ENCODE measurements at regions not wholly inside any gene's neighbourhood (a gene's known extent, or its start where the extent isn't known, plus 50 kb on each side); places are given as distances from the start of the nearest gene placed in this dataset.
"Not testable (repeated sequence)": the region's sequence is repeated elsewhere in the genome, so short reads cannot be mapped to it uniquely, and the experiment has no call there.

DNA sequence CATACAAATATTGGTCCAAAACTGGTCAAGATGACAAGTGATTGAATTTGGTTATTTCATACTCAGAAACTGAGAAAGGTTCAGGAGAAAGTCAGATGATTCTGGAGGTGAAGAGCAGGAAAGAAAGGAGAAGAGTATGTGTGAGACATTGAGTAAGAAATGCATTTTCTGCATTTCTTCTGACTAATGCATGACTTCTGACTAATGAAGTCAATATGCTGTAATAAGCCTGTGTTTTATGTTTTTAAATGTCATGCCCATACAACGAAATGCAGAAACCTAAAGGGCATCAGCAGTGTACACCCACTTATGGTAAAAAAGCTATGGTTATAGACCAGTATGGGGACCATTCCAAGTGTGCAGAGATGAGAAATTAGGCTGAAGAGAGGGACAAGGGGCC, 1227.8 kb upstream of the SORCS1 start:
- no peak for FAIRE-seq

DNA sequence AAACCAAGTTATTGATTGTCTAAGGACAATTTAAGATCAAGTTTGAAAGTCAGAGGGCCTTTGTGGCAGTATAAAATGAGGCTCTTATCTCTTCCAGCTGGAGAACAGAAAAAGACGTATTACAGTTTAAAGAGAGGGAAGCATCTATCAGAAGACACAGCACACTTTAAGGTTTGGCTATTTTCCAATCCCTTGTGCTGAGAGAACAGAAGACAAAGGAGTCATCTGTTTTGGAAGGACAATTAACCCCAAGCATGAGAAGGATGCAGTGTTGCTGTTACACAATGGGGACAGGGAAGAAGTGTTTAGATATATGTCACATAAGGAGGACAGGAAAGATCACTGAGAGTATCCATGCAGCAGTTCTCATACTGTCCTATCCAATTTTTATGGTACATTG, 1224.2 kb upstream of the SORCS1 start:
- FAIRE-seq = no peak

DNA sequence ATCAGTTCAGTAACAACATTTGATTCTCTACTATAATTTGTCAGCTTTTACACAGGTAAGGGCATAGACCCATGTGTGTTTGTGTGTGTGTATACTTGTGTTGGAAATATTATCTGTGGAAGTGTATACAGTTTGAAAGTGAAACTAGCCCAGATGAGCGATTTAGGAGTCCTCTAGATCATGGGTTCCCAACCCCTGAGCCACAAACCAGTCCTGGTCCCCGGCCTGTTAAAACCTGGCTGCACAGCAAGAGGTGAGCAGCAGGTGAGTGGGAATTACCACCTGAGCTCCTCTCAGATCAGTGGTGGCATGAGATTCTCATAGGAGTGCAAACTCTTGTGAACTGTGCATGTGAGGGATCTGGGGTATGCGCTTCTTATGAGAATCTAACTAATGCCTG, 1221.5 kb upstream of the SORCS1 start:
- FAIRE-seq = no peak

DNA sequence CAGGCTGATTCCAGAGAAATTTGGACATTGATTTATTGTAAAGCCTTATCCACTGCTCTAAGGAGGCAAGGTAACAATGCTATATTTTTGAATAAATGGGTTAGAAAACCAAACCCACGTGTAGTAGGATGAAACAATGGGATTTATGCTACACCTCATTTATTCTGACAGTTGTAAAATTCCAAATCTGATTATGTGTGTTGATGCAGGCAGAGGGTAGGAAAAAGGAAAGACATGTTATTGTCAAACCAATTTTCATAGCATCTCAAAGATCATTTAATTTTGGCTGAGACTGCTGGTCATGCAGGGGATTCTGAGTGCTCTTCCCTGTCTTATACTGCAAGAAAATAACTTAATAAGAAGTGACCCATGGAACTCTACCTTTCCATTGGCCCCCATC, 1219.9 kb upstream of the SORCS1 start:
- FAIRE-seq = no peak

DNA sequence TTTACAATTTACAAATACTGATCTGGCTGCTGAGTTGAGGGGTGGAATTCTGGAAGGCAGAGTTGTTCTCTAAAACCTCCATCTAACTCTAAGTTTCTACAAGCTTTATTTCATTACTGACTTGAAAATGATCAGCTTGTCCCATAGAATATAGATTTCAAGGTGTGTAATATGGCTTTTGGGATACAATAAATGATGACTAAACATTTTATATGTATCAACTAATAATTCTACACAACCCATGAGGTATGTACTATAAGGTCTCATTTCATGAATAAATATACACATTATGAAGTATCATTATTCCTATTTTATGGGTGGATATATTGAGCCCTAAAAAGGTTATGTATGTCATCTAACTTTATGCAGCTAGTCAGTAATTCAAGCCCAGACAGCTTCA, 1214.3 kb upstream of the SORCS1 start:
- no peak for FAIRE-seq

DNA sequence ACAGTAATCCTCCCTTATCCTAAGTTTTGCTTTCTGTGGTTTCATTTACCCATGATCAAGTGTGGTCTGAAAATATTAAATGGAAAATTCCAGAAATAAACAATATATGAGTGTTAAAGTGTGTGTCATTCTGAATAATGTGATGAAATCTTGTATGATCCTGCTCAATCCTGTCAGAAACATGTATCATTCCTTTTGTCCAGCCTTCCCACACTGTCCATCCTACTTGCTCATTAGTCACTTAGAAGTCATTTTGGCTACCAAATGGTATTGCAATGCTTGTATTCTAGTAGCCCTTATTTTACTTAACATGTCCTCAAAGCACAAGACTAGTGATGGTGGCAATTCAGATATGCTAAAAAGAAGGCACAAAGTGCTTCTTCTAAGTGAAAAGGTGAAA, 1211.2 kb upstream of the SORCS1 start:
- no peak for FAIRE-seq

DNA sequence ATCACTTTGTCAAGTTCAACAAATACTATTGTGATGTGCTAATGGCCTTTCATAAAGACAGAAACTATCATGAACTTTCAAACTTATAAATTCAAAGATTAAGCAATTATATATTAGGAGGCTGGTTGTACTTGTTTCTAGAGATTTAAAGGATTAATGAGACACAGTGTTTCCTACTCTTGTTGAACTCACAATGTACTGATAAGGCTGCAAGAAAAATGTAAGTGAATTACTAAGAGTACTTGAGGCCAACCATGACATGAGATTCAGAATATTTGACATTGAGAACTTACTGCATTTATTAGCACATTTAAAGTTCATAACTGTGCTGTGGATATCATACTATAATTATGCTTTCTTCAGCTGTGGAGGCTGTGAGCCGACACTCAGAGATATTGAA, 1210.5 kb upstream of the SORCS1 start:
- no peak for FAIRE-seq

DNA sequence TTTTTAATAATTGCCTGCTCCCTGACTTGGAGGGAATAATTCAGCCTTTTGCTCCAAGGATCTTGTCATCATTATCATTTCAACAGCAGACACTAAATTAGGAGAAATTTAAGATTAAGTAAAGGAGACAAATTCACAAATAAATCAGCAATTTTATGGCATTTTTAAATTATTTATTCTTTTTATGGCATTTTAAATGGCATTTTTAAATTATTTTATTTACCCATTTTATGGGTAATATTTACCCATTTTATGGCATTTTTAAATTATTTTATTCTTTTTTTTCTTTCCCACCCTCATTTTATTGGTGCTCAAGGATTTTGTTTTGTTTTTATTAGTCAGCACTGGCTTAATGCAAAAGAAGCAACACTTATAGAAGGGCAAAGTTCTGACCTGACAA, 1201.0 kb upstream of the SORCS1 start:
- FAIRE-seq = no peak

DNA sequence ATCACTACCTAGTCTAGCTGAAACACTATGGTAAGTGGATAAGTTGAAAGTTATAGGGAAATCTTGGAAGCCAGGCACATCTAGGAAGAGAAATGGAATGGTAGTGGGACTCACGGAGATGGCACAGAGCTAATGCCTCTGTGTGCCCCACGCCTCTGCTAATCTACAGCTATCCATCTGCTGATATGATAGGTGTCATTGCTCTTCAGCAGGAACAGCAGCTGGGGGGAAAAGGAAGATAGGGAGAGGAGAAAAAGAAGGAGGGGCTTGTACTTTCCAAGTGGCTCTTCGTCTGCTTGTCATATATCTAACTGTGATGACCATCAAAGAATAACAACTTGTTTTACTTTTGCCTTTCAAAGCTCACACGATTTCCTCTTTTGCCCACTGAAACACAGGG, 1199.1 kb upstream of the SORCS1 start:
- no peak for FAIRE-seq

DNA sequence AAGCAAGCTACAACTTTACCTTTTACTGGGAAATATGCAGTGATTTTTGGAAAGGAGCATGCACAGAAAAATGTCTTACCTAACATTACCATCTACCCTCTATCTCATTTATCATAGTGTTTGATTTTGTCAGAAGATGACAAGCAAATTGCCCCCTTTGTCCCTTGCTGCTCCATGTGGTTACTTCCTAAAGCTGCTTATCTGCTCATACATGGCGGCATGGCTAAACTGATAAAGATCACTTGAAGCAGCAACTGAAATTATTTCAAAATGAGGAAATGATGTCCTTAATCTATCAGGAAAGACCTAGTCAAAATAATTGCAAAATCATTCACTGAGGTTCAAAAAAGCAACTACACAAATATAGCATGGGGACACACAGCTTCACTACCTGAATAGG, 1198.5 kb upstream of the SORCS1 start:
- FAIRE-seq = no peak

DNA sequence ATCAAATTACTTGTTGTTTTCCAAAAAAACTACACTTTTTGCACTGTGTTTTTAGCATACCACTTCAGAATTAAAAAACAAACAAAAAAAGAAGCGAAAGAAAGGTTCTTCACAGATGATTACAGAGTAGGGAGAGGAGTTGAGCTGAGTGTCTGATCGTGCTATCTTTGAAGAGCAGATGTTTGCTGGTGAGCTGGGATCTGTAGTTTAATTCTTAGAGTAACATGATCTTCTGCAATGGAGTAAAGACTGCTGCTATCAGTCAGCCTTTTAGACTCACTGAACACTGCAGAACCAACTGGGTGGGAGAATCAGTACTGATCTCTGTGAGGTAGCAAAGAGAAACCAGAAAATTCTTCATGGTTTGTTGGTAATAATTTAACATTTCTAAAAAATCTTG, 1197.8 kb upstream of the SORCS1 start:
- FAIRE-seq = no peak

DNA sequence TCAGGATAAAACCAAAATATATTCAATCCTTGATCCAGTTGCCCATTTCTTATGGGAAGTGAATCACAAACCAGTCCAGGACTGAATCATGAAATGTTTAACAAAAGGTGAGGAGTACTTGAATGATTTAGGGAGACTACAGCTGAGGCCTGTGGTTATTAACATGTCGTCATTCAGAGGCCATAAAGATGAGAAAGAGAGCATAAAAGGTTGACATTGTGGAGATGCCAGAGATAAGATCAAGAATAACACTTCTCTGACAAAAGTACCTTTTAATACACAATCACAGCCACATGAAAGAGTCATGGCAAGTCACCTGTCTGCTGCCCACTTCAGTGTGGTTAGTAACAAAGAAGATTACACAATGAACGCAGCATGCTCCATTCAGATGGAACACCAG, 1195.7 kb upstream of the SORCS1 start:
- FAIRE-seq = no peak

DNA sequence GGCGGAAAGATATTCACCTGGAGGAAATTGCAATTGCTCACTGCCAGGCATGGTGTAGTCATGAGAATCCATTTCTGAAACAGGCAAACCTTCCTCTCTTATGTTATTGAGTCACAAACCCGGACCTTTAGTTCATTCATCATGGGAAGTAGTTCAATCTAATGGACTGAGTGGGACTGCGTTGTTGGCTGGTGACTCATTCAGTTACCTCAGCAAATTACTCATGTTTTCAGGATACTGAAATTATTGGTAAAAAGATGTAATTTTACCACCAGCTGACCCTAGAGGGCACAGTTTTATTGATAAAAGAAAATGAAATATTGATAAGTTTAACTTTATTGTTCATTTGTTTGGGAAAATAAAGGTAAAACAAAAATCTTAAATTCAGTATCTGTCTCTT, 1194.4 kb upstream of the SORCS1 start:
- no peak for FAIRE-seq

DNA sequence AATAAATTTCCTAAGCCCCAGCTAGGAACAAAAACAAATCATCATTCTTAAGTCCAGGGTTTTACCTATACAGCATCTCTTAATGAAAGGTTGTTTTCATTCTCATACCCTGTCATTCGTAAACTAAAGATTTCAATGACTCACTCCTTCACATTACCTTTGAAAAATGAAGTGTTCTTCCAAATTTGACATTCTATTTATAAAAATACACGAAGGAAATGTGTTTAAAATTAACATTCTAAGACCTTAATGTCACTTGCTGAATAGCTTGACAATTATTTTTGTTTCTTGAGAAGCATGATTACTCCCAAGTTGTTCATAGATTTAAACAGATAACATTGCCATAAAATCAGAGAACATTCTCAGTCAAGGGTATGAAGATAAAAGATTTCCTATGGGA, 1188.3 kb upstream of the SORCS1 start:
- FAIRE-seq = no peak

DNA sequence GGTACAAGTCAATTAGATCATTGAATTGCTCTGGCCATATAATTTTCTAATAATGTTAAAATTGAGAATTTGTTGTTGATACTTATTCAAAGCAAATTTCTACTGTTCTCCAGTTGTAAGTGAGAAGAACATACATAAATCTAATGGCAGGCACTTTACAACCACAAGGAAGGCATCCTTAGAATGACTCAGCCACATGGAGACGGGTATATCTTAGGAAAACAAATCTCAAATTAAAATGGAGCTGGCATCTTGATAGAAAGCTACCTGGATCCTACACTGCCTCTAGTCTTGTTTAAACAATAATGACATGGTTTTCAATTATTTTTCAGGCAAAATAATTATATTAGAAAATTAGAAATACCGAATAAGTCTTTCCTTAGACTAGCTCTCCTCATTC, 1183.7 kb upstream of the SORCS1 start:
- FAIRE-seq = no peak

DNA sequence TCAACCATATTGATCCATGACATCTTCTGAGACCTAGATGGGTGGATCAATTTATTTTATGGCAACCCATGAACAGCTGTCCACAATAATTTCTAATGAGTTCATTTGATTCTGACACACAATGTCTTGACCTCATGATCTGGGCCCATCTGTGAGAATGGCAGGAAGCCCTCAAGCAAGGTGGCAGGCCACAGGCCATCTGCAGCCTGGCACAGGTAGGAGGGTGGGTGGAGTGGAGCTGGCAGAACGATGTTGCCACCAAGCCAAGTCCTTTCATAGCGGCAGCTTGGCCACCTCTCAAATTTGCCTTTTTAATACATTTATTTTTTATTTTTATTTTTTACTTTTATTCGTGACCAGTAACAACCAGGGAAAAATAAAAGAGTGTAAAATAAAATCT, 1181.6 kb upstream of the SORCS1 start:
- no peak for FAIRE-seq

DNA sequence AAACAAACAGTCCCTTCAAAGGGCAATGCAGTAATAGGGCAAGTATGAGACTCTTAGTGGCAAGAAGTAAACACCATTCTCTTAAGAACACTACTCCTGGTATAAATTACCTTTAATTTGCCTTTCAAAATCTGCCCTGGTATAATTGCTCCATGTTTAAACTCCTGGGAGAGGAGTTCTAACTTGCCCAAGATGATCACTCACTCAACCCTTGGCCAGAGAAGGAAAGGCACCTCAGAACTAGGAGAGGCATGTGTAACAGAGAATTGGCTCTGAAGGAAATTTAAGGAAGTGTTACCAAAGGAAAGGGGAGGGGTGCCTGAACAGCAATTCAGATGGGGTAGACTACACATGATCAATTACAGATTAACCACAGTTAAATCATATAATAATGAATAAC, 1173.6 kb upstream of the SORCS1 start:
- no peak for FAIRE-seq

DNA sequence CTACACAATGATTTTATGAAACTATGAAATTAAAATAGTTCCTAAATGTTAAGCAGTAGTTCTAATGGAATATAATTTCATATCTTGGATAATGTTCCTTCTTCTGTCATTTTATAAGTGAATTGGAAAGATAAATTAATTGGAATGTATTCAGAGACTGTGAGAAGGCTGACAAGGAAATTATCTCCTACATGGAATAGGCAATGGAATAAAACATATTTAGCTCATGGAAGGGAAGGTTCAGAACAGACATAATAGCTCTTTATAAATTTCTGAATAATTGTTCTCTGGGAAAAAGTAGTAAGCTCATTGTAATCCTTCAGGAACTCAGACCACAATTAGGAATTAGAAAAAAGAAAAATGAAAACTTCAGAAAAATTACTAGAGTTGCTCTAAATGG, 1172.3 kb upstream of the SORCS1 start:
- FAIRE-seq = no peak

DNA sequence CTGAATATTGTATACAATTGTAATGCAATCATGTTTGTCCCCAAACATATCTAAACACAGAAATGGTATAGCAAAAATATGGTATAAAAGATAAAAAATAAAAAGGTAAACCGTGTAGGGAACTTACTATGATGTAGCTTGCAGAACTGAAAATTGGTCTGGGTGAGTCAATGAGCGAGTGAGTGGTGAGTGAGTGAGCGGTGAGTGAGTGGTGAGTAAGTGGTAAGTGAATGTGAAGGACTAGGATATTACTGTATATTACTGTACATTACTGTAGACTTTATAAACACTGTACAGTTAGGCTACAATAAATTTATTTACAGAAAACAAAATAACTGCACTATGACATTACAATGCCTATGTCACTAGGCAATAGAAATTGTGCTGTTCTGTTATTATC, 1163.2 kb upstream of the SORCS1 start:
- no peak for FAIRE-seq

DNA sequence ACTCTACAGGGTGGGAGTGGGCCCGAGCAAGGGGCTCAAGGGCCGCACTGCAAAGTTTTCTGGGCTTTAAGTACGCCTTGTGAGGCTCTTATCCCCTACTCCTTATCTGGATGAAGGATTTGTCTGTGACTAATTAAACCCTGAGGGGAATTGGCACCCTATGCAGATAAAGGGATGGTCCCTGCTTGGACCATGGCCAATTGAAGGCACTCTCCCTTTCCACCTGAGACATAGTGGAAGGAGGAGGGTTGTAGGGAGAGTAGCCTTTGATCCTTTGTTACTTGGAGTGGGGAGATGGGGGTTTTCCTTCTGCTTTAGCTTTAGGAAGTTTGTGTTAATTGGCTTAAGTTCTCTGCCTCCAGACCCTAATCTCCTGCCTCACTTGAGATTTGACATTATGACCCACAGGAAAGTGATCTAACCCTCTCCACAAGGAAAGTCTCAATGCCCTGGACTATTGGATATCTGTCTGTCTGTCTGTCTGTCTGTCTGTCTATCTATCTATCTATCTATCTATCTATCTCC, 1158.8 kb upstream of the SORCS1 start:
- FAIRE-seq = no peak

DNA sequence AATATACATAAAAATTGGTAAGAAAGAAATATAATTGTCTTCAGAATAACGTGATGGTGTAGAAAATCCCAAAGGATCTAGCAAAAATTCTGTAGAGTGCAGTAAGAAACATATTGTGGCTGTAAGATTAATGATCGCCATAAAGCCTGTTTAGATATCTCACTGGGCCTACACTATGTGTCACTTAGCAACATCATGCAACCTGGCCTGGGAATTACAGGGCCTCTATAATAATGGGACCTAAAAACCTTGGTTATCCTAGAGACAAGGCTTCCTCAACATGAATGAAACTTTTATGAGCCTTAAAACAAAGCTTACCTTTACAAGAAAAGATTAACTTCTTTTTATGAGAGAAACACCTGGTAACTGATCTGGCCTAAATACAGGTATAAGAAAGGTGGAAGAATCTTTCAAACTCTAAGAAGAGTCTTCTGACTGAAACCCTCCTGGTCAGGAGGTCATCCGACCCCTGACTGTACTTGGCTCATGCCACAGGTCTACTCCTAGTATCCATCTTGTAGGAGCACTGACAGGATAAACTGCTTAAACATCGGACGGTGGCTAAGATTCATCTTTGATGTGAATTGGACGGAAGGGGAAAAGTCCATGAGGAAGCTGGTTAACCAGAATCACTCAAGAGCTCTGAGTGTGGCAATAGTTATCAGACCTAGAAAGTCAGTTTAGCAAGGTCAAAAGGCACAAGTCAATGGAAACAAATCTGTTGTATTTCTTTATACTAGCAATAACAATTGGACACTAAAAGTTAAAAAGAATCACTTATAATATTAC, 1155.1 kb upstream of the SORCS1 start:
- no peak for FAIRE-seq

DNA sequence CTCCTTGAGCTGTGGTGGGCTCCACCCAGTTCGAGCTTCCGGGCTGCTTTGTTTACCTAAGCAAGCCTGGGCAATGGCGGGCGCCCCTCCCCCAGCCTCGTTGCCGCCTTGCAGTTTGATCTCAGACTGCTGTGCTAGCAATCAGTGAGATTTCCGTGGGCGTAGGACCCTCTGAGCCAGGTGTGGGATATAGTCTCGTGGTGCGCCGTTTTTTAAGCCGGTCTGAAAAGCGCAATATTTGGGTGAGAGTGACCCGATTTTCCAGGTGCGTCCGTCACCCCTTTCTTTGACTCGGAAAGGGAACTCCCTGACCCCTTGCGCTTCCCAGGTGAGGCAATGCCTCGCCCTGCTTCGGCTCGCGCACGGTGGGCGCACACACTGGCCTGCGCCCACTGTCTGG, 1151.1 kb upstream of the SORCS1 start:
- FAIRE-seq = not testable (repeated sequence)

DNA sequence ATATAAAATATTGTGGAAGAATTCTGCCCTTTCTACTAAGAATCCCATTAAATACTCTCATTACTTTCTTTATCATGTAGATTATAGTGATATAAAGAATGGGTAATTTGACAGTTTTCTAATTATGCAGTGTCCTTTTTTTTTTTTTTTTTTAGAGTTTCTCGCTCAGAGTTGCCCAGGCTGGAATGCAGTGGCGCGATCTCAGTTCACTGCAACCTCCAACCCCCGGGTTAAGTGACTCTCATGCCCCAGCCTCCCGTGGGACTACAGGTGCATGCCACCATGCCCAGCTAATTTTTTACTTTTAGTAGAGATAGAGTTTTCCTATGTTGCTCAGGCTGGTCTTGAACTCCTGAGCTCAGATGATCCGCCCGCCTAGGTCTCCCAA, 1143.4 kb upstream of the SORCS1 start:
- FAIRE-seq = no peak

DNA sequence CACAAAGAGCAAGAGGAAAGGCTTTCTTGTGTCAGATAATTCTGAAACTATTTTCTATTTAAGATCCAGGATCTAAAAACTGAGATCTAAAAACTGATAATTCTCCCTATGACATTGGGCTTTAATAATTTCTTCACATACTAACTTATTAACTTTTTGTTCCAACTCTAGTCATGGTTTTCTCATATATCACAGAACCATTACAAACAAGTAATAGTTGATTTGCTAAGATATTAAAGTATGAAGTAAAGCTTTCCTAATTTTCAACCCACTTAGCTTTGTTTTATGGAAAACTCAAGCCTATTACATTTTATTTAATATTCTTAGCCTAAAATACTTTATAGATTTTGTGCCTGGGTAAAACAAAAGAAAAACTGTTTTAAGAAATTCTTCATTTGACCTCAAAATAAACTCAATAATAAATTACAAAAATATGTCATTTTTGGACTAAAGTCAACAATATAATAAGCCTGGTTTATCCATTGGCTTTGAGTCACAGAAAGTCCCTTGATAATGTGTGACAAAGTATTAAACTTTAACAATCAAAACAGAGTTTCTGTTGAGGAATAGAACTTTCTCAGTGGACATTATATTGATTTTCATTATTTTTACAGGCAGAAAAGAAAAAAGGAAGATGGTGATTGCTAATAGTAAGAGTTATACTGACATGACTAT, 1142.9 kb upstream of the SORCS1 start:
- FAIRE-seq = no peak

DNA sequence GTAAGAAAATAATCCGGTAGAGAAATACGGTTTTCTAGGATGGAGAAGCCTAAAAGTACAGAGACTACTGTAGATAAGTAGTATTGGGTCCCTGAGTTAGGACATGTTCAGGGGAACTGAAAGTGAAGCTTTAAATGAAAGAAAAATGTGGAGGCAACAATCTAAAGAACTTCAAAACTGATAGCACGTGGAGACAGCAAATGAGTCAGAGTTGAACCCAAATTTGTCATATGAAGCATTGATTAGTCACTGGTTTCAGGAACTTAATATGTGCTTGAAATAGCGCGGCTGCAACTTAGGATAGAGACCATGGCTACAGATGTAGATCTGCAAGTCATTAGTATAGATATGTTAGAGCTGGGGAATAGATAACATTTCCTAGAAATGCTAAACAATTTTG, 1138.6 kb upstream of the SORCS1 start:
- no peak for FAIRE-seq

All from colon (tissue), 2 donors.